ENCODE measurements at regions not wholly inside any gene's neighbourhood (a gene's known extent, or its start where the extent isn't known, plus 50 kb on each side); places are given as distances from the start of the nearest gene placed in this dataset.
"Not testable (repeated sequence)": the region's sequence is repeated elsewhere in the genome, so short reads cannot be mapped to it uniquely, and the experiment has no call there.

GRCh38 chr5:127196042-127196441, 94.6 kb upstream of the MEGF10 start:
- TF ChIP-seq CTCF (IDR thresholded peaks at IDR 0.05; ENCODE audit: unreplicated experiment): no peak
- Mint-ChIP-seq H3K4me3 (ENCODE audit: unreplicated experiment) (no peak overlapping the region), H3K27me3 (ENCODE audit: unreplicated experiment) (peaks cover 3% of the 10 kb centered on the region), H3K27ac (ENCODE audit: unreplicated experiment) (no peak overlapping the region), H3K36me3 (ENCODE audit: low read depth, unreplicated experiment) (no peaks in the 10 kb centered on the region), H3K9me3 (ENCODE audit: unreplicated experiment) (no peaks in the 10 kb centered on the region), H3K4me1 (ENCODE audit: unreplicated experiment) (no peaks in the 10 kb centered on the region)
- DNase-seq (ENCODE audit: low spot score): no peak

DNA sequence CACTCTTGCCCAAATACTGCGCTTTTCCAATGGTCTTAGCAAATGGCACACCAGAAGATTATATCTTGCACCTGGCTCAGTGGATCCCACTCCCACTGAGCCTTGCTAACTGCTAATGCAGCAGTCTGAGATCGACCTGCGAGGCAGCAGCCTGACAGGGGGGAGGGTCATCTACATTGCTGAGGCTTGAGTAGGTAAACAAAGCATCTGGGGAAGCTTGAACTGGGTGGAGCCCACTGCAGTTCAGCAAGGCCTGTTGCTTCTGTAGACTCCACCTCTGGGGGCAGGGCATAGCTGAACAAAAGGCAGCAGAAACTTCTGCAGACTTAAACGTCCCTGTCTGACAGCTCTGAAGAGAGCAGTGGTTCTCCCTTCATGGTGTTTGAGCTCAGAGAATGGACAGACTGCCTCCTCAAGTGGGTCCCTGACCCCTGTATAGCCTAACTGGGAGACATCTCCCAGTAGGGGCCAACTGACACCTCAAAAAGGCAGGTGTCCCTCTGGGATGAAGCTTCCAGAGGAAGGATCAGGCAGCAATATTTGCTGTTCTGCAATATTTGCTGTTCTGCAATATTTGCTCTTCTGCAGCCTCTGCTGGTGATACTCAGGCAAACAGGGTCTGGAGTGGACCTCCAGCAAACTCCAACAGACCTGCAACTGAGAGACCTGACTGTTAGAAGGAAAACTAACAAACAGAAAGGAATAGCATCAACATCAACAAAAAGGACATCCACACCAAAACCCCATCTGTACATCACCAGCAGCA, 93.0 kb upstream of the MEGF10 start:
- not testable (repeated sequence) for H3K27me3 Mint-ChIP-seq (ENCODE audit: unreplicated experiment); H3K4me3 Mint-ChIP-seq (ENCODE audit: unreplicated experiment); H3K9me3 Mint-ChIP-seq (ENCODE audit: unreplicated experiment); H3K4me1 Mint-ChIP-seq (ENCODE audit: unreplicated experiment); DNase-seq (ENCODE audit: low spot score); H3K36me3 Mint-ChIP-seq (ENCODE audit: low read depth, unreplicated experiment); H3K27ac Mint-ChIP-seq (ENCODE audit: unreplicated experiment)

- DNase-seq (ENCODE audit: low spot score); H3K27me3 Mint-ChIP-seq (ENCODE audit: unreplicated experiment); H3K36me3 Mint-ChIP-seq (ENCODE audit: low read depth, unreplicated experiment); H3K4me3 Mint-ChIP-seq (ENCODE audit: unreplicated experiment); H3K27ac Mint-ChIP-seq (ENCODE audit: unreplicated experiment); H3K9me3 Mint-ChIP-seq (ENCODE audit: unreplicated experiment): not testable (repeated sequence)
- peaks cover 15% of the 10 kb centered on the region for H3K4me1 Mint-ChIP-seq (ENCODE audit: unreplicated experiment)
Observed at GRCh38 chr5:127202738-127203137, 87.9 kb upstream of the MEGF10 start.

- Mint-ChIP-seq H3K36me3 (ENCODE audit: low read depth, unreplicated experiment) (no peaks in the 10 kb centered on the region), H3K4me1 (ENCODE audit: unreplicated experiment) (peaks cover 15% of the 10 kb centered on the region), H3K9me3 (ENCODE audit: unreplicated experiment) (no peaks in the 10 kb centered on the region), H3K4me3 (ENCODE audit: unreplicated experiment) (no peak overlapping the region), H3K27me3 (ENCODE audit: unreplicated experiment) (peaks cover 3% of the 10 kb centered on the region), H3K27ac (ENCODE audit: unreplicated experiment) (no peak overlapping the region)
- DNase-seq (ENCODE audit: low spot score): no peak
- no peak for TF ChIP-seq CTCF (IDR thresholded peaks at IDR 0.05; ENCODE audit: unreplicated experiment)
Observed at GRCh38 chr5:127203818-127204217, 86.8 kb upstream of the MEGF10 start.

DNA sequence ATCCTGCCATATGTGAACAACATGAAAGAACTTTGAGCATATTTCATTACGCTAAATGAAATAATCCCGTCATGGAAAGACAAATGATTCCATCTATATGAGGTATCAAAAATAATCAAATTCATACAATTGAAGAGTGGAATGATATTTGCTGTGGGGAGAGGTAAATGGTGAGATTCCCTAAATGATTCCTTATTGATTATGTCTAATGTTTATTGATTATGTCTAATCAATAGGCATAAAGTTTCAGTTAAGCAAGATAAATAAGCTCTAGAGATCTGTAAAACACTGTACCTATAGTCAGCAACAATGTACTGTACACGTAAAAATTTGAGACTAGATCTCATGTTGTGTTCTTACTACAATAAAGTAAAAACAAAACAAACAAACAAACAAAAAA, 85.4 kb upstream of the MEGF10 start:
- peak overlapping the region; percentile 23 for H3K27ac Mint-ChIP-seq (ENCODE audit: unreplicated experiment)
- peaks cover 15% of the 10 kb centered on the region for H3K4me1 Mint-ChIP-seq (ENCODE audit: unreplicated experiment)
- peaks cover 3% of the 10 kb centered on the region for H3K27me3 Mint-ChIP-seq (ENCODE audit: unreplicated experiment)
- H3K36me3 Mint-ChIP-seq (ENCODE audit: low read depth, unreplicated experiment): no peaks in the 10 kb centered on the region
- H3K9me3 Mint-ChIP-seq (ENCODE audit: unreplicated experiment): no peaks in the 10 kb centered on the region
- DNase-seq (ENCODE audit: low spot score): no peak
- TF ChIP-seq CTCF (IDR thresholded peaks at IDR 0.05; ENCODE audit: unreplicated experiment): no peak
- no peak overlapping the region for H3K4me3 Mint-ChIP-seq (ENCODE audit: unreplicated experiment)

GRCh38 chr5:127206320-127207113, 84.1 kb upstream of the MEGF10 start:
- peak overlapping the region; percentile 38 for H3K27ac Mint-ChIP-seq (ENCODE audit: unreplicated experiment)
- TF ChIP-seq CTCF (IDR thresholded peaks at IDR 0.05; ENCODE audit: unreplicated experiment): no peak
- H3K36me3 Mint-ChIP-seq (ENCODE audit: low read depth, unreplicated experiment): no peaks in the 10 kb centered on the region
- DNase-seq (ENCODE audit: low spot score): no peak
- H3K27me3 Mint-ChIP-seq (ENCODE audit: unreplicated experiment): peaks cover 3% of the 10 kb centered on the region
- peaks cover 15% of the 10 kb centered on the region for H3K4me1 Mint-ChIP-seq (ENCODE audit: unreplicated experiment)
- H3K4me3 Mint-ChIP-seq (ENCODE audit: unreplicated experiment): no peak overlapping the region
- no peaks in the 10 kb centered on the region for H3K9me3 Mint-ChIP-seq (ENCODE audit: unreplicated experiment)

Measured in endothelial cell (in vitro differentiated cells).